ENCODE measurements at regions not wholly inside any gene's neighbourhood (a gene's known extent, or its start where the extent isn't known, plus 50 kb on each side); places are given as distances from the start of the nearest gene placed in this dataset.

DNA sequence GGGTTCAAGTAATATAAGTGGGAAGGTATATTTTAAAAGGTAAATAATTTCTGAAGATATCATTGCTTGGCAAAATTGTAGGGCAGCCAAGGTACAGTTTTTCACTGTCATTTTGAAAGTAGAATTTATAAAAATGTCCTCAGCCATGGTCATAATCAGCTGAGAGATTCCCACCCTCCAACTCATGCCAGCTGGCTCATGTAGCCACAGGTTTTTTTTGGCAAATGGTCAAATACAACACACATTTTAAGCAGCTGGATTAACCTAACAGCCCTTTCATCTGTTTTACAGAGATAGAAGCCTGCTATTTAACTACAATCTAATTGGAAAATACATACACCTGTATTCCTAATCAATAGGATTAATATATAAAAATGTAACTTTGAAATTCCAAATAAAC is 619.2 kb upstream of the SGCG start:
- TF ChIP-seq POLR2A (IDR thresholded peaks at IDR 0.05; ENCODE audit: low read length) (no peak), GATA1 (IDR thresholded peaks at IDR 0.05; ENCODE audit: low read depth, low read length) (no peak)
